SK-N-SH (cell line): ENCODE measurements at regions not wholly inside any gene's neighbourhood (a gene's known extent, or its start where the extent isn't known, plus 50 kb on each side); places are given as distances from the start of the nearest gene placed in this dataset.
"Not testable (repeated sequence)": the region's sequence is repeated elsewhere in the genome, so short reads cannot be mapped to it uniquely, and the experiment has no call there.

ENCODE experiments used
- CTCF ChIA-PET: fragments of 300-600, 350-600 bp; formaldehyde crosslinking; extraction: SDS; loops from one replicate; lab custom pipeline; 2021; lab: Yijun Ruan, JAX
- POLR2A ChIA-PET: fragments of 350-600 bp; sonication (Branson Sonifier 250); formaldehyde crosslinking; extraction: SDS; loops from one replicate; lab custom pipeline; 2020; ENCODE audit warnings: antibody characterized with exemption, inconsistent platforms; lab: Yijun Ruan, JAX
- DNase-seq: peaks from one replicate; pipeline ENCODE4 v3.0.0; 2012
- H2AFZ ChIP-seq: fragments of 200-600 bp; sonication (generic); 2 replicates; pipeline ENCODE4 v1.8.1; 2016; ENCODE audit warnings: antibody characterized with exemption, mild to moderate bottlenecking, low read depth
- H3F3A ChIP-seq: fragments of 200-600 bp; sonication (generic); replicated peaks from 2 replicates; pipeline ENCODE3; 2016; ENCODE audit warnings: antibody characterized with exemption, mild to moderate bottlenecking; ENCODE audit not compliant: insufficient read depth
- H3K27ac ChIP-seq, 2 experiments: fragments of 200-500 bp in 1 of 2; fragments of 200-600 bp in 1 of 2; sonication (Bioruptor generic) in 1 of 2; sonication (generic), shearing (Covaris generic) in 1 of 2; 2 replicates each; pipeline versions ENCODE4 v1.5.1 to v1.6.1; 2014 to 2016; ENCODE audit warnings: low read depth in 2 of 2, inconsistent platforms in 1 of 2, low read length in 1 of 2, mild to moderate bottlenecking in 1 of 2, mixed read lengths in 1 of 2
- H3K27me3 ChIP-seq: fragments of 200-600 bp; sonication (generic), shearing (Covaris generic); 2 replicates; pipeline ENCODE4 v1.6.1; 2016; ENCODE audit warnings: mixed run types; ENCODE audit not compliant: insufficient read depth
- H3K36me3 ChIP-seq, 2 experiments: fragments of 200-500 bp in 1 of 2; fragments of 200-600 bp in 1 of 2; sonication (Bioruptor generic) in 1 of 2; sonication (generic) in 1 of 2; replicated peaks in 1 of 2; 2 replicates each; pipeline versions ENCODE3 to v1.5.1; 2014 to 2016; ENCODE audit warnings: low read length in 1 of 2, mild to moderate bottlenecking in 1 of 2; ENCODE audit not compliant: insufficient read depth in 2 of 2, control insufficient read depth in 1 of 2
- H3K4me1 ChIP-seq, 2 experiments: fragments of 200-500 bp in 1 of 2; fragments of 200-600 bp in 1 of 2; sonication (Bioruptor generic) in 1 of 2; sonication (generic), shearing (Covaris generic) in 1 of 2; 2 replicates each; pipeline versions ENCODE4 v1.5.1 to v1.6.1; 2014 to 2016; ENCODE audit warnings: low read depth in 1 of 2, low read length in 1 of 2, mixed run types in 1 of 2; ENCODE audit not compliant: insufficient read depth in 2 of 2, control insufficient read depth in 1 of 2
- H3K4me2 ChIP-seq: fragments of 200-600 bp; sonication (generic), shearing (Covaris generic); 2 replicates; pipeline ENCODE4 v1.6.1; 2017; ENCODE audit warnings: mixed run types
- H3K4me3 ChIP-seq, 2 experiments: fragments of 200-500 bp in 1 of 2; fragments of 200-600 bp in 1 of 2; sonication (Bioruptor generic) in 1 of 2; sonication (generic), shearing (Covaris generic) in 1 of 2; 2 replicates each; pipeline versions ENCODE4 v1.5.1 to v1.8.1; 2014 to 2016; ENCODE audit warnings: low read depth in 2 of 2, inconsistent platforms in 1 of 2, low read length in 1 of 2, mild to moderate bottlenecking in 1 of 2, mixed read lengths in 1 of 2, moderate library complexity in 1 of 2
- H3K79me2 ChIP-seq: fragments of 200-600 bp; sonication (generic); 2 replicates; pipeline ENCODE4 v1.8.1; 2017; ENCODE audit warnings: mild to moderate bottlenecking; ENCODE audit not compliant: insufficient read depth
- H3K9ac ChIP-seq: fragments of 200-600 bp; sonication (generic); 2 replicates; pipeline ENCODE4 v1.6.1; 2017; ENCODE audit warnings: mixed run types
- H3K9me2 ChIP-seq: fragments of 200-600 bp; sonication (generic); 2 replicates; pipeline ENCODE4 v1.6.1; 2017; ENCODE audit warnings: mixed run types
- H3K9me3 ChIP-seq: fragments of 200-600 bp; sonication (generic); 2 replicates; pipeline ENCODE4 v1.6.1; 2017; ENCODE audit warnings: mixed run types, mild to moderate bottlenecking, moderate library complexity
- H4K20me1 ChIP-seq: fragments of 200-600 bp; sonication (generic); 2 replicates; pipeline ENCODE4 v1.6.1; 2017; ENCODE audit warnings: mild to moderate bottlenecking, mixed run types; ENCODE audit not compliant: insufficient read depth
- CHD2 ChIP-seq: fragments of 150-350 bp; IDR thresholded peaks from 2 replicates; pipeline ENCODE4 v1.6.1; 2018; ENCODE audit warnings: low read length; ENCODE audit not compliant: partially characterized antibody
- ELF1 ChIP-seq: IDR thresholded peaks from 2 replicates; pipeline ENCODE4 v1.4.0; 2012
- EP300 ChIP-seq, 2 experiments: IDR thresholded peaks; 2 replicates each; pipeline versions ENCODE4 v1.4.0 to v1.6.1; 2012; ENCODE audit warnings: borderline replicate concordance in 1 of 2, low read depth in 1 of 2, low read length in 1 of 2
- FOSL2 ChIP-seq: IDR thresholded peaks from 2 replicates; pipeline ENCODE4 v1.4.0; 2012; ENCODE audit warnings: low read depth, mild to moderate bottlenecking, moderate library complexity, borderline replicate concordance
- GABPA ChIP-seq: IDR thresholded peaks from 2 replicates; pipeline ENCODE4 v1.4.0; 2012; ENCODE audit warnings: low read depth, mild to moderate bottlenecking
- JUND ChIP-seq: IDR thresholded peaks from 2 replicates; pipeline ENCODE4 v1.4.0; 2012
- MAX ChIP-seq: IDR thresholded peaks from 2 replicates; pipeline ENCODE4 v1.4.0; 2012; ENCODE audit warnings: low read depth
- MEF2A ChIP-seq: IDR thresholded peaks from 2 replicates; pipeline ENCODE4 v1.4.0; 2012; ENCODE audit warnings: low read depth, borderline replicate concordance
- NFIC ChIP-seq: IDR thresholded peaks from 2 replicates; pipeline ENCODE4 v1.4.0; 2012; ENCODE audit warnings: borderline replicate concordance
- PBX3 ChIP-seq: IDR thresholded peaks from 2 replicates; pipeline ENCODE4; 2012
- POLR2AphosphoS5 ChIP-seq: IDR thresholded peaks from 2 replicates; pipeline ENCODE4 v1.6.1; 2012; ENCODE audit warnings: low read depth, low read length
- RCOR1 ChIP-seq: fragments of 150-350 bp; IDR thresholded peaks from 2 replicates; pipeline ENCODE4 v1.6.1; 2017; ENCODE audit warnings: antibody characterized with exemption, low read length
- TAF1 ChIP-seq: IDR thresholded peaks from 2 replicates; pipeline ENCODE4 v1.6.1; 2012; ENCODE audit warnings: low read depth, mild to moderate bottlenecking, low read length, moderate library complexity, borderline replicate concordance
- TCF12 ChIP-seq: IDR thresholded peaks from 2 replicates; pipeline ENCODE4 v1.4.0; 2012
- USF1 ChIP-seq: IDR thresholded peaks from 2 replicates; pipeline ENCODE4 v1.4.0; 2012; ENCODE audit warnings: low read depth, borderline replicate concordance
- USF2 ChIP-seq: fragments of 150-350 bp; IDR thresholded peaks from 2 replicates; pipeline ENCODE4 v1.6.1; 2017; ENCODE audit warnings: antibody characterized with exemption, low read length, low read depth, borderline replicate concordance
- ZBTB33 ChIP-seq: IDR thresholded peaks from 2 replicates; pipeline ENCODE4 v1.4.0; 2012; ENCODE audit warnings: low read depth, borderline replicate concordance
- WGBS: methylation state at CpG from one replicate; pipeline ENCODE4 v1.1.6; 2017; ENCODE audit warnings: low lambda C conversion rate; 5-methylcytosine and 5-hydroxymethylcytosine counted together

- TF ChIP-seq ZBTB33 (peak; percentile 92), RCOR1 (no peak), USF1 (no peak; the same call in 1 of the 2 replicates), USF2 (no peak), POLR2AphosphoS5 (peak; percentile 96), CHD2 (no peak), TCF12 (peak; percentile 100), JUND (peak; percentile 100), TAF1 (0 out of 2 replicates have a peak, but pooled peaks have one; percentile 12), ELF1 (peak; percentile 72; the same call in 1 of the 2 replicates), GABPA (peak; percentile 37; the same call in 1 of the 2 replicates), MEF2A (peak; percentile 97), PBX3 (peak; percentile 99)
- TF ChIP-seq, all 33 proteins: peak for 18
Measured at GRCh38 chr7:46752881-46753366, 829.0 kb downstream of the TNS3 start (continued).

GRCh38 chr7:46751927-46752723 is 829.8 kb downstream of the TNS3 start:
- H3K27me3 ChIP-seq, H4K20me1 ChIP-seq, H3K9me3 ChIP-seq, H3K9me2 ChIP-seq, H3K79me2 ChIP-seq, H3K36me3 ChIP-seq, H3K9ac ChIP-seq, DNase-seq, H3K4me3 ChIP-seq, POLR2A ChIA-PET, H2AFZ ChIP-seq: not testable (repeated sequence)
- peak overlapping the region; percentile 30 for H3K4me2 ChIP-seq
- H3F3A ChIP-seq, result peaks cover 51% of the 10 kb centered on the region
- TF ChIP-seq ZBTB33, result peak; percentile 41; the same call in 1 of the 2 replicates
- peak; percentile 66 for TF ChIP-seq MAX
- peak; percentile 72 for TF ChIP-seq NFIC
- peak in 1 of 2 experiments; percentile 49; a peak in 1 of 4 replicates for TF ChIP-seq EP300 (IDR thresholded peaks at IDR 0.05; ENCODE audit: borderline replicate concordance in 1 of 2, low read depth in 1 of 2, low read length in 1 of 2)
- peak; percentile 69 for TF ChIP-seq PBX3
- TF ChIP-seq JUND, result peak; percentile 45; the same call in 1 of the 2 replicates
- TF ChIP-seq FOSL2, result peak; percentile 55; the same call in 1 of the 2 replicates
- TF ChIP-seq TCF12, result peak; percentile 77
- 69% methylated on average over 11 of the region's 11 CpGs for whole genome bisulfite sequencing
- H3K4me1 ChIP-seq, result peaks cover 23 to 48% of the 10 kb centered on the region in 2 experiments
- H3K27ac ChIP-seq, result peak overlapping the region; percentile 51 to 82; a peak in 3 of 4 replicates
- CTCF ChIA-PET, result interaction anchor here (1.5 kb wide), 1 partner anchor 830 kb away, joined by 5 read pairs; the partner anchor contains the start of gene IGFBP3
